CD4-positive, alpha-beta T cell treated with Interleukin-12 subunit alpha and Interleukin-12 subunit beta, for 1 hour (primary cell): ENCODE measurements at regions not wholly inside any gene's neighbourhood (a gene's known extent, or its start where the extent isn't known, plus 50 kb on each side); places are given as distances from the start of the nearest gene placed in this dataset.
"Not testable (repeated sequence)": the region's sequence is repeated elsewhere in the genome, so short reads cannot be mapped to it uniquely, and the experiment has no call there.

Source experiments
- DNase-seq: peaks from one replicate; pipeline ENCODE4 v3.0.0-alpha.2; 2020

GRCh38 chr7:24396387-24396786 is 112.4 kb downstream of the NPY start:
- DNase-seq = not testable (repeated sequence)

- DNase-seq = peak; percentile 18
Measured at GRCh38 chr7:24401628-24402593, 117.9 kb downstream of the NPY start.

DNA sequence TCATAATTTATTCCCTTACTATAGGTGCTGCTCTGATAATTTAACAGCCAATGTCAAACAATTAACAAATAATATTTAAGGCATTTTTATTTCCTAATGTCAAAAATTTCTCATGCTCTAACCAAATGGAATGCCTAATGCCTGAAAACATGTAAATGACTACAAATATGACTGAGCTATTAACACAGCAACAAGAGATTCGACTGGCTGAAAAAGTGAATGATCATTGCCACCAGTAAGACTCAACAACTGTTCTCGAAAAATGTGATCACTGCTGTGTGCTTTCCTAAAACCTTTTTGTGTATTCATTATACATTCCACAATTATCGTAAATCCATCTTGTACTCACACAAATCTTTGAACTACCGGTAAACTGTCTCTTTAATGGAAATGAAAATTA is 118.7 kb downstream of the NPY start:
- no peak for DNase-seq

- DNase-seq = no peak
Measured at GRCh38 chr7:24403557-24403956, 119.6 kb downstream of the NPY start.

- DNase-seq = no peak
Measured at GRCh38 chr7:24404315-24404714, 120.3 kb downstream of the NPY start.

DNA sequence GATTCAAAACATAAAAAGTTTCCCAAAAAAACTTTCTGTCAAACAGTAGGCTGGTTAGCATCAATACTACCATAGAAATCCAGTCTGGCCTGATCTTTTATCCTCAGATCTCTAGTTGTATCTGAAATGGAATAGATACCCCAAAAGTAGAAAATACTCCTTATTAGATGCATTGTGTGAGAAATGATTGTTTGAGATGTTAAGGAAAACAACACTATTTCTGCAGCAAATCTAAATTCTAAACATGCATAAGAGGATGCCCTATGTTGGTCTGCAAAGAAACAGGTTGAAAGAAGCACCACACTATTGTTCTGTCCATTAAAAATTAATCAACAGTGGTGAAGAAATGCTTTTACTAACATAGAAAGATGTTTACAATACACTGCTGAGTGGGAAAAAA is 121.0 kb downstream of the NPY start:
- no peak for DNase-seq

- peak; percentile 22 for DNase-seq
Measured at GRCh38 chr7:24406053-24406788, 122.2 kb downstream of the NPY start.

- DNase-seq = no peak
Measured at GRCh38 chr7:24406789-24407299, 122.9 kb downstream of the NPY start.

- DNase-seq = no peak
Measured at GRCh38 chr7:24407965-24408364, 124.0 kb downstream of the NPY start.

DNA sequence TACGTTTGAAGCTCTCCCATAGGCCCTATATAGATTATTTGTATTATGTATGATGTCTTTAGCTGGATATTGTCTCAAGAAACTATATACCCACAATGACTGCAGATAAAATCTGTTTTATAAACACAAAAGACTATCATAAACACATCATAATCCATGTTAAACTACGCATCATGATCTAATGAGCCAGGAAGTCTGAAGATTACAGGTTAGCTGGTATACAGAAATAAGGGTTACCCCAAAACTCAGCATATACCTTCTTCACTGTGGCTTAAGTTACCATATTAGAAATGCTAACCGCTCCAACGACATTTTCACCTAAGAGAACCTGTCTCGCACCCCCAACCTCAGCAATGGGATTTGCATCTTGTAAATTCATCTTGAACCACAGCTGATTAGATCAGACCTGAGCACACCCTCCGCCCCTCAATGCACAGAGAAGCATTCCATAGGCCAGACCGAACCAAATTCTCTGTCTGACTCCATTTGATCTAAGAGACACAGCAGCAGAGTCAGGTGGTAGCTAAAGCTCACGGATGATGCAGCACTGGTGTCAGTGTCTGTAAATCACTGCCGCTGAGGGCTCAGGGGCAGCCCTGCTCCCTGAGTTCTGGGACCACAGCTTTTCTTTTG is 124.9 kb downstream of the NPY start:
- no peak for DNase-seq

DNA sequence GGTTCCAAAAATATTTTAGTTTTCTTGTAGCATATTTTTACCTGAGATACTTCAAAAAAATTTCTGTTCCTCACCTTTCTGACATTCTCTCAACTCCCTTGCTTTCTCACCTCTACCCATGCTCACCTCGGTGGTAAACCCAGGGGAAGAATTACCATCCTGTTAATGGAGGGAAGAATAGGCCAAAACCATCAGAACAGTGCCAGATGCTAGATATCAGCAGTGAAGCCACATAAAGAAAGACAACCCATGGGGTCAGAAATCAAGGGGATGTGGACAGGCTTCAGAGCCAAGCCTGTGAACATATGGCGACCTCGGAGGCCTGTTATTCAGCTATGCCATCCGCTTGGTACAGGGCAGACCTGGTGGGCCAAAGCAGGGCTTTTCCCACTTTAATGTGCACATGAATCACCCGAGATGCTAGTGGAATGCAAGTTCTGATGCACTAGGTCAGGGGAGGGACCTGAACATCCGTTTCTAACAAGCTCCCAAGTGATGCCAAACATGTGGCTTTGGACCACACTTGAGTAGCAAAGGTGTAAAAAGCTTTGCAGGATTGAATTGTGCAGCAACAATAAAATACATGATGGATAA is 125.5 kb downstream of the NPY start:
- DNase-seq = no peak

DNA sequence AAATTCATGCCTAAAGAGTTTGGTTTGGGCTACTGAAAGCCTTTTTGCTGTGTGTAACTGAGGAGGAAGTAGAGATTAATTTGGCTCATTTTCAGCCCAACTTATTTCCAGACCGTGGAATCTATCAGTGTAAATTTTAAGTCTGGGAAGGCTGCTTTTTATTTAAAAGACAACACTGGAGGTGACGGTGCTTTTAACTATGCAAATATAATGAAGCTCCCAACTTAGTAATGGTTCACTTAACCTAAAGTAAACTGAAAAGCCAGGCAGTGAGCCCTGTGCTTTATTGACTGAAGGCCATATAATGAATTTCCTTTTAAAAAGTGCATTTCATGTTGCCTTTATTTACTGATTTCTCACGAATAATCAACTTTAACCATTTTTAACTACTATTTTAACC is 127.2 kb downstream of the NPY start:
- no peak for DNase-seq

- DNase-seq = no peak
Measured at GRCh38 chr7:24417526-24418120, 133.6 kb downstream of the NPY start.

DNA sequence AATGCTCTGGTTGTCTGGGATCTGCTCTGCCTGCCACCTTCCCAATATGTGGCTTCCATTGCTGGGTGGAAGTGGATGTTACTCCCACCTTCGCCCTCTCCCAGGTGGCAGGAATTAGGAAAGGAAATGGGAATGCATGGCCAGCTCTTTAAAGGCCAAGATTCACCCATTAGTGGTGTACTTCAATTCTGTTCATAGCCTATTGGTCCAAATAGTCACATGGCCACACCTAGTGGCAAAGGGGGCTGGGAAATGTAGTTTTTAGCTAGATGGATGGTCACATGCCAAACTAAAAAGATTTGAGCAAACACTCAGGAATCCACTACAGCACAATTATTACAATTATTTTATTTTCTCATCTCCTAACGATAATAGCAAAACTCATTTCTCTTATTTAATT is 135.1 kb downstream of the NPY start:
- no peak for DNase-seq

- no peak for DNase-seq
Measured at GRCh38 chr7:24419511-24419910, 135.5 kb downstream of the NPY start.

- DNase-seq = no peak
Measured at GRCh38 chr7:24422441-24423010, 138.5 kb downstream of the NPY start.

DNA sequence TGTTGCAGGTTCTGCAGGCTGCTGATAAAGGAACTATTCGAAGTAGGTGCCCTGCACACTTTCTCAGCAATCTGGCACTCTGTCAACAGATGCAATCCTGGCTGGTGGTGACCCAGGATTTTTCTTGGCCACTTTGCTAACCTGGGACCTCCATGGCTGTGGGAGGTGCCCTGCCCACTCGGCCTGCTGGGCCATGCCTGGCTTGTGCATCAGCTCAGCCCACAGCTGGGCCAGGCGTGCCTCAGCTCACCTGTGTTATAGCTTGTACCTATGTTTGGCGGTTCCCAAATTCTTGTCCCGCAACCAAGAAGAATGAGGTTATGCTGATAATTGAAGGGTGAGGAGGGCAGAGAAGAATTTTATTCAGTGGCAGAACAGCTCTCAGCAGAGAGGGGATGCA is 141.7 kb downstream of the NPY start:
- no peak for DNase-seq

- DNase-seq = no peak
Measured at GRCh38 chr7:24427048-24427447, 143.1 kb downstream of the NPY start.

GRCh38 chr7:24428676-24429075 is 144.6 kb upstream of the PALS2 start:
- DNase-seq = no peak

GRCh38 chr7:24432677-24433076 is 140.6 kb upstream of the PALS2 start:
- no peak for DNase-seq

- DNase-seq = no peak
Measured at GRCh38 chr7:24434972-24435371, 138.3 kb upstream of the PALS2 start.
